ENCODE measurements at regions not wholly inside any gene's neighbourhood (a gene's known extent, or its start where the extent isn't known, plus 50 kb on each side); places are given as distances from the start of the nearest gene placed in this dataset.

GRCh38 chr12:34393086-34393820 lies 371.0 kb downstream of the ALG10 start (continued):
- no peak for TF ChIP-seq CTCF (IDR thresholded peaks at IDR 0.05 in 2 of 3, conservative IDR thresholded peaks at IDR 0.05 in 1 of 3; ENCODE audit: control insufficient read depth in 2 of 3, extremely low read depth in 1 of 3, insufficient read depth in 1 of 3, low read depth in 3 of 3, low read length in 3 of 3)
- TF ChIP-seq SMARCA5 (IDR thresholded peaks at IDR 0.05), result no peak
- TF ChIP-seq ZBTB11 (CRISPR knock-in tag; IDR thresholded peaks at IDR 0.05), result no peak
- TF ChIP-seq SUZ12 (IDR thresholded peaks at IDR 0.05; ENCODE audit: unreplicated experiment), result no peak
- TF ChIP-seq RELB (IDR thresholded peaks at IDR 0.05; ENCODE audit: low read depth), result no peak
- TF ChIP-seq IKZF1 (conservative IDR thresholded peaks at IDR 0.05), result no peak
- TF ChIP-seq SREBF1 (IDR thresholded peaks at IDR 0.05; ENCODE audit: low read length), result no peak
- TF ChIP-seq BCL3 (IDR thresholded peaks at IDR 0.05; ENCODE audit: borderline replicate concordance, insufficient read depth, low read depth, low read length, poor library complexity, severe bottlenecking), result no peak
- TF ChIP-seq RB1 (IDR thresholded peaks at IDR 0.05; ENCODE audit: borderline replicate concordance), result no peak
- no peak for TF ChIP-seq JUNB (IDR thresholded peaks at IDR 0.05)
- no peak for TF ChIP-seq IKZF2 (IDR thresholded peaks at IDR 0.05)
- no peak for TF ChIP-seq ZBTB4 (CRISPR knock-in tag; IDR thresholded peaks at IDR 0.05)
